ENCODE measurements at regions not wholly inside any gene's neighbourhood (a gene's known extent, or its start where the extent isn't known, plus 50 kb on each side); places are given as distances from the start of the nearest gene placed in this dataset.

GRCh38 chr4:34181311-34181841, 2062.9 kb downstream of the ARAP2 start:
- TF ChIP-seq CTCF (IDR thresholded peaks at IDR 0.05) = no peak
- no peak for TF ChIP-seq POLR2A (IDR thresholded peaks at IDR 0.05)
- no peak for TF ChIP-seq POLR2AphosphoS5 (IDR thresholded peaks at IDR 0.05)
